ENCODE measurements at regions not wholly inside any gene's neighbourhood (a gene's known extent, or its start where the extent isn't known, plus 50 kb on each side); places are given as distances from the start of the nearest gene placed in this dataset.
A peak's percentile ranks its signal among the peaks of the same experiment; 100 is the strongest.

DNA sequence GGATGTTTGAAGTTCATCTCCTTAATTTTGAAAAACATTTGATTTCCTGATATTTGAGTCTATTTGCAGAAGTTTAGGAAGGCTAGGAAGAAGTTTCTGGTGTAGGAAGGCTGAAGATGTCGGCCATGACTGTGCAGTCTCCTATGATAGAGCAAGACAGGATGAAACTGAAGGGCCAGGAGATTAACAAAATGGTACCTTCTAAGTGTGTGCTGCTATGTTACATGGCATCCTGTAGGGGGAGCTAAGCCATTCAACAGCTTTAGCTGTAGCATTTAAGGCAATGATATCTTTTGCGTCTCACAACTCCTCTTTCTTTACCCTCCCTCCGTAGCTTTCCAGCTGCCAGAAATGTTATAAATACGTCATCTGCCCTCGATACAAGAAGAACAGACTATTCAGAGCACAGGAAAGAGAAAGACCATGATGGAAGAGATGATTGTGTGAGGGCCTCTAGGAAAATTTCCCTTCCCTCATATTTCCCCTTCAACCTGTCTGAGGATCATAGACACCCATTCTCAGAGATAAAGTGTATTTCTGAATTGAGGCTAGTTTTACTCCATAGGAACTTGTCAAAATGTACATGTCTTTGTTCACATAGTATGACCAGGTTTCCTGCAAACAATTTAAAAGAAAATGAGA, 61.1 kb downstream of the XCL1 start:
- TF ChIP-seq, protein P1, sequence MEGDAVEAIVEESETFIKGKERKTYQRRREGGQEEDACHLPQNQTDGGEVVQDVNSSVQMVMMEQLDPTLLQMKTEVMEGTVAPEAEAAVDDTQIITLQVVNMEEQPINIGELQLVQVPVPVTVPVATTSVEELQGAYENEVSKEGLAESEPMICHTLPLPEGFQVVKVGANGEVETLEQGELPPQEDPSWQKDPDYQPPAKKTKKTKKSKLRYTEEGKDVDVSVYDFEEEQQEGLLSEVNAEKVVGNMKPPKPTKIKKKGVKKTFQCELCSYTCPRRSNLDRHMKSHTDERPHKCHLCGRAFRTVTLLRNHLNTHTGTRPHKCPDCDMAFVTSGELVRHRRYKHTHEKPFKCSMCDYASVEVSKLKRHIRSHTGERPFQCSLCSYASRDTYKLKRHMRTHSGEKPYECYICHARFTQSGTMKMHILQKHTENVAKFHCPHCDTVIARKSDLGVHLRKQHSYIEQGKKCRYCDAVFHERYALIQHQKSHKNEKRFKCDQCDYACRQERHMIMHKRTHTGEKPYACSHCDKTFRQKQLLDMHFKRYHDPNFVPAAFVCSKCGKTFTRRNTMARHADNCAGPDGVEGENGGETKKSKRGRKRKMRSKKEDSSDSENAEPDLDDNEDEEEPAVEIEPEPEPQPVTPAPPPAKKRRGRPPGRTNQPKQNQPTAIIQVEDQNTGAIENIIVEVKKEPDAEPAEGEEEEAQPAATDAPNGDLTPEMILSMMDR (conservative IDR thresholded peaks at IDR 0.05 in 1 of 2, IDR thresholded peaks at IDR 0.05 in 1 of 2; ENCODE audit: low read depth in 1 of 2, low read length in 2 of 2), result peak; percentile 42 to 67
- no peak for TF ChIP-seq EZH2 (IDR thresholded peaks at IDR 0.05; ENCODE audit: low read length, missing control alignments)

Measured in fibroblast of lung (primary cell).